GM19395 (cell line): ENCODE measurements at regions not wholly inside any gene's neighbourhood (a gene's known extent, or its start where the extent isn't known, plus 50 kb on each side); places are given as distances from the start of the nearest gene placed in this dataset.

Source experiments
- ATAC-seq: cut with Tn5 transposase; IDR thresholded peaks from one replicate; pipeline ENCODE4 v1.9.1; 2021; ENCODE audit warnings: mild to moderate bottlenecking, moderate library complexity; ENCODE audit not compliant: unreplicated experiment

DNA sequence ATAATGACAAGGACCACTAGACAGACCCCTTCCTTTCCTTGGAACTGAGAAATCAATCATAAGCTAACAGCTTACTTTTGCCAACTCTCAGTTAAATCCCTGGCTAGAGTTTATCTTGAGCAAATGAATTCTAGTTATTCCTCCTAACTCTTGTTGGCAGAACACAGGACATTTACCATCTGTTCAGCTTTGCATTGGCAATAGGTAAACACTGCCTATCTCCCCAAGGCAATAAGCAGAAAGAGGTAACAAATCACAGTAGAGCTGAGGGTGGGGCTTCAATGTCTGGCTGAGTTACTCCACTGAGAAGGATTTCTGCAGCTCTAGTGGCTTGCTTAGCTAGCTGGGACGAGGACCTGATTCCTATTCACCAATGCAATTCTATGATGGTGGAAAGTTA, 503.3 kb upstream of the GRIA1 start:
- no peak for ATAC-seq

DNA sequence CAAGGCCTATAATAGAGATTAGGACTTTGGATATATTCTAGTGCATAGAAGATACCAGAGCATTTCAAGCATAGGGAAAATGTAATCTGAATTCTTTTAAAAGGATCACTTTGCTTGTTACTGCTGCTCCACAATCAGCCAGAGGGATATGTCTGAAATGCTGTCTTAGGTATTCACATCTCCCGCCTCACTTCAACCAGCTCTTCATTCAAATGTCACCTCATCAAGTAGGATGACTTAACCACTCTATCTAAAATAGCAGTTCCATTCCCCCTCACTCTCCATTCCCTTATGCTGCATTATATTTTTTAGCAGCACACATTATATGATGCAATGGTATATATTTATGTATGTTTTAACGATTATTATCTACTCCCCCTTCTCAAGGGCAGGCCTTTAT, 500.3 kb upstream of the GRIA1 start:
- no peak for ATAC-seq

DNA sequence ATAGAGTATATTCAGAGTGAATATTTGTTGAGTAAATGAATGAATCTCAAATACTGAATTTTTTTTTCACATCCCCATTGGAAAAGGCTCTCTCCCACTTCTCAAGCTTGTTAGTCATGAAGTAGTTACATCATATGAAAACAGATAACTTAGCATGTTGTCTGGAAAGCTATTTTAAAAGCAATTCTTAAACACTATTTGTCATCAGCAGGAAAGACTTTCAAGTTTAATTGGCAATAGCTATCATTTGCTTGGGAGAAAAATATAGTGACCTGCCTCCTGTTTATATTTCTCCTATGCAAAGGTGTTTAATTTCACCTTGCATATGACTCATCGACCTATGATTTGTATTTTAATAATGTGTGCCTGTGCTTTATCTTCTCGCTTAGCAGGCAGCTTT, 499.8 kb upstream of the GRIA1 start:
- no peak for ATAC-seq

DNA sequence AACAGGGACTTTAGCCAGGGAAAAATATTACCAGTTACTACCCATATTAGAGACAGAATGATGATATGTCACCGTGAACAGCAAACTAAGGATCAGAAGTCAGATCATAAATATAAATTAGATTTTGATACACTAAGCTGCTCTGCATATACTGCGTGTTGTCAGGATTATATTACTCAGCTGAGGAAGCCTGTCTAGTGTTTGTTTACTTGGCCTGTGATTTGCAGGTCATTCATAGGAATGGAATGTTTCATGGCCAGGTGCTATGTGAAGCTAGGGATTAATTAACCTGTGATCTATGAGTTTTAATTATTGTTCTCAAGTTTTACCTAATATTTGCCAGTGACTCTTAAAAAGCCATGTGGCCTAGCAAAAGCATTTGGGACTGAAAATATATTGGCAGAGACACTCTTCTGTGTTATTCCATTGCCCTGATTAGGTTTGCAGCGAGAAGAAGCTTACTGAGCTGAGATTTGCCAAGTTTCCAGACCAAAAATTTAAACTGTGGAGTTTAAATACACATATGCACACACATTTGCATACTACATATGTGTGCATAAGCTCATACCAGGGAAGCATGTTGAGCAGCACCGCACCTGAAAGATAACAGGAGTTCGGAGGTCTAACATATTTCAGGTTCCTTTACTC, 496.3 kb upstream of the GRIA1 start:
- no peak for ATAC-seq

DNA sequence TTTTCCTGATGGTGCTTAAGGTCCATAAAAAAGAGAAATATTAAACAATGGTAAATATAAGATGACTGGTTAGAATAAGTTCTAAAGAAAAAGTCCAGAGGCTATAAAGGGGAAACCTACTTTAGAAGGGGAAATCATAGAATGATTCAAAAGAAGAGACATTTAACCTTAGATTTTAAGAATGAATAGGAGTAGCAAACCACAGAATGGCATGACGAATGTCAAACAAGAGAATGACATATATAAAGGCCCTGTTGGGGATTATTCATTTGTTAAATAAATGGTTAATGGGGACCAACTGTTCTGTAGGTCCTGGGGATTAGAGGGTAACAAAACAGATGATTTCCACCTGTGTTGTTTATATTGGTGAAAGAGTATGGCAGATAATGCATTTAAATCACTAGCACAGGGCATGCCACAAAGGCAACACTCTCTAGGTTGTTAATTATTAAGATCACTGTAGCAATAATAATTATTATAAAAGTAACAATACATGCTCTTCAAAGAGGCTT, 495.2 kb upstream of the GRIA1 start:
- ATAC-seq, result no peak

DNA sequence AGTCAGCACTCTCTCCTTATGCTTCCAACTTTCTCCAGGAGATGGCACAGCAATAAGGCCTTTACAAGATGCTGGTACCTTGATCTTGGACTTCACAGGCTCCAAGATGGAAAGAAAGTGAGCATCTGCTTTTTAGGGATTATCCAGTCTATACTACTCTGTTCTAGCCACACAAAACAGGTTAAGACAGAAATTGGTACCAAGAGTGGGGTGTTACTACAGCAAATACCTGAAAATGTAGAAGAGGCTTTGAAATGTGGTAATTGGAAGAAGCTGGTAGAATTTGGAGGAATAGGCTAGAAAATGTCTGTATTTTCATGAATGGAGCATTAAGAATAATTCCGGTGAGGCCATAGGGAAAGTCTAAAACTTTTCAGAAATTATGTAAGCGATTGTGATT, 484.8 kb upstream of the GRIA1 start:
- ATAC-seq, result no peak

DNA sequence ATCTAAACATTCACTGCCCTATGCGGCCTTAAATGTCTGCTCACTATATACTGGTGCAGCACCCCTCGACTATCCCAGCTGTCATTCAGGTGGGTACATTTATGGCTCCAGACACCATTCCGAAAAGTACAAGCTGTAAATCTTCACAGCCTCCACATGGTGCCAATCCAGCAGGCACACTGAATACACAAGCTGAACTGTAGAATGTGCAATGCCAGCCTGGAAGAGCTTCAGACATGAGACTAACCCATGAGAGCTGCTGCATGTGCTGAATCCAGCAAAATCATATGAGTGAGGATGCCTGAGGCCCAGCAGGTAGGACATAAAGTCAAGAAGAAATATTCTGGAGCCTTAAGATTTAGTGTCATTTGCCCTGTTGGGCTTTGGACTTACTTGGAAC, 483.8 kb upstream of the GRIA1 start:
- no peak for ATAC-seq

DNA sequence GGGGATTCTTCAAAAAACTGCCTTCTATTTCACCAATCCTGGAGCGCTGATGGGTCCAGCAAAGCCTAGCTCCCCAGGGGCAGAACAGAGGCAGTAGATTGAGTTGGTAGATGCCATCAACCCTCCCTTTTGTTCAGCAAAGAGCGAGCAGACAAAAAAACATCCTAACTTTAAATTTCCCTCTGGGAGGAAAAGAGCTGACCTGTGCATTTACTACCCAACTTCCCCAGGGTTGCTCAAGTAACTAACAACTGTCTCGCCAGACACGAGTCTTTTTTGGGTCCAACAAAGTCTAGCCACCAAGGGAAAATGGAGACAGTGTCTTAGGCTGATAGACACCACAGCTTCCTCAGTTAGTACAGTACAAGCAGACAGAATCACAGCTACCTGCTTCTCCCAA, 476.3 kb upstream of the GRIA1 start:
- no peak for ATAC-seq

DNA sequence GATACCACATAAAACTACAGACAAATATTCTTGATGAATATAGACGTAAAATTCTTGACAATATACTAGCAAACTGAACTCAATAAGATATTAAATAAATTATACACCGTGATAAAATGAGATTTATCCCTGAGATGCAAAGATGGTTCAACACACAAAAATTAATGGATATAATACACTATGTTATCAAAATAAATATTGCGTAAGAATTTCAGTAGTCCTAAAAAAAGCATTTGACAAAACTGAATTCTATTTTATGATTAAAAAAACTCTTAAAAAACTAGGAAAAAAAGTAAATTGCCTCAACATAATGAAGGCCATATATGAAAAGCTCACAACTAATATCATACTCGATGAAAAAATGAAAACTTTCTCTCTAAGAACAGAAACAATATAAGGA, 472.3 kb upstream of the GRIA1 start:
- no peak for ATAC-seq

DNA sequence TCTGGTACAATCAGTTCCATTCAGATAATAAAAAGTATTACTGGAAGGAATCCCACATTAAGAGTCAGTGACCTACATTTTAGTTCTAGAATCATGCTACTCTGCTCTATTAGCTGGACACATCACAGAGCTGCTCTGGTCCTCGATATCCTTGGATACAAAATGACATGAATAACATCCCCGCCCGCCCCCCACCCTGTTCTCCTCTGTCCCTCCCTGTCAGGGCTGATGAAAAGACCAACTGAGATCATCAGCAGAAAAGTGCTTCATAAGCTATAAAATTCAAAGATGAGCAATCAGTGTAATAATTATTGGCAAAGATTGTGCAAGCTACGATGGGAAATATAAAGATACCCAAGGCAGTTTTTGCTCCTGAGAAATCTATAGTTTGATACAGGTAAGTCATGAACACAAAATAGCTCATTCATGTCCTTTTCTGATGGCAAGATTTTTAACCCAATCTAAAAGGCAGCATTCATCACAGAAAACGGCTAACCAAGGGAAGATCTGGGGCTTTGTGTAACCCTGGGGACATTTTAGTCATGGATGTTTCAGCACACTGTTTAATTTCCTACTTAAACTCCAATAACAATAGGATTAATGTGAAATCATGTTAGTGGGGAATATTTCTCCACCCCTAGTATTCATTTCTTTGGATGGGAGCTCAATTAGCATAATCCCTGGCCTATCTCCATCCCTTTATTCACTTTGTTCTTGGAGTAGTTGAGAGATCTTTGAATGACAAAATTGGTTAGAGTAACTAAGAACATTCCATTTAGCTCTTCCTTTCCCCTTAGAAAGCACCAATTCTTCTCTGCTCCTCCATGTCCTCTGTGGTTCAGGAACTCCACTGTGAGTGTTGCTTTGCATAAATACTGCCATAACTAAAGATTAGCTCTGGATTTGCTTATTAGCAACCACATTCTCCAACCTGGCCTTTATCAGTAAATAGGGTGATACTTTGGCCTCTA, 459.4 kb upstream of the GRIA1 start:
- ATAC-seq, result no peak

DNA sequence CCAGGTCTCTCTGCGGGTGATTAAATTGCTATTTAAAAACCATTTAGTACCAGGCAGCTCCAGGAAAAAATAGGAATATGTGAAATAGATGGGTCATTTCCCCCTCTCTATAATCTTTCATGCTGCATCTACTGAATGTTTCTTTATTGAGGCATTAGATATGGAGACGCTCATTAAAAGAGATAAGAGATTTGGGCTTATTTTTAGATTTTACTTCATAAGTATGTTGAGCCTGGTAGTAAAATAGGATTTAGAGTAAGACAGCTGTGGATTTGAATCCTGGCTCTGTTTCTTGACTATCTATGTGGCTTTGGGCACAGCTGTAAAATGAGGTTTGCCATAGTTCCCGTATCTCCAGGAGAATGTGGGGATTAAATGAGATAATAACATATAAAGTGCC, 451.0 kb upstream of the GRIA1 start:
- ATAC-seq, result no peak

DNA sequence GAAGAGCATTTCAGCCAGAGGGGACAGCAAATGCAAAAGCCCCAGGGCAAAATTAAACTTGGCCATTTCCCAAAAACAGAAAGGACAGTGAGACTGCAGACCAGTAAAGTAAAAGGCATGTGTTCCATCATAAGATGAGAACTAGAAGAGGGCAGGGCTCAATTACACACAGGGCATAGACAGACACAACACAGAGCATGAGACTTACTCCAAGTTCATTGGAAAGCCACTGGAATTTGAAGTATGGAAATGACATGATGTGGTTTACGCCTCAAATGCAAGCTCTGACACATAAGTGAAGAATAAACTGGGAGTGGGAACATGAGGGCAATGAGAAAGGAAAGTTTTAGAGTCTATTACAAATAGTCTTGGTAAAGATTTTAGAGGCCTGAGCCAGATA, 446.6 kb upstream of the GRIA1 start:
- no peak for ATAC-seq

DNA sequence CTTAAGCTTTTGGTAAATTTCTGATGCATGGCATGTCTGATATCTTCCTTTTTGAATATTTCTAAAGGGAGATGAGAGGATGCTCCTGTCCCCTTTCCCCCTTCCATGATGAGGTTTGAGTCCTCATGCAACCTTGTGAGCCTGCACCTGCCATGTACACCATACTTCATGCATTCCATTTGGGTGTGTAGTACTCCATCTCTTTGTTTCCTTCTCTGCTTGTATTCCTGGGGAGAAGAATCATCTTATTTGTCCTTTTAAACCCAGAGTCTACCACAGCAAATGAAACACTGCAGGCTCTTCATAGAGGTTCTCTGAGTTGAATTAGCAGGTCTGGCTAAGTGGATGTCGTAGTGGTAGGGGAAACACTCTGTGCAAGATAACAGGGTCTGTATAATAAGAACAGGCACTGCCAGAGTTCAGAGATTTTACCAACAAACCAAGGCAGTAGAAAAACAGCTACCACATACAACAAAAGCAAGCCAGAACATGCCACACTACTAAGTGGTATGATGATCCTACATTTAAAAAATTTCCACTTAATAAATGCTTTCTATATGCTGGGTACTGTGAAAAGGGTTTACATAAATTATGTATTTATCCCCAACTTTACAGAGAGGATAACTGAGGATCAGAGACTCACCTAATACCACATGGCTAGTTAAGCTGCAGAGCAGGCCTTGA, 439.8 kb upstream of the GRIA1 start:
- ATAC-seq, result no peak

DNA sequence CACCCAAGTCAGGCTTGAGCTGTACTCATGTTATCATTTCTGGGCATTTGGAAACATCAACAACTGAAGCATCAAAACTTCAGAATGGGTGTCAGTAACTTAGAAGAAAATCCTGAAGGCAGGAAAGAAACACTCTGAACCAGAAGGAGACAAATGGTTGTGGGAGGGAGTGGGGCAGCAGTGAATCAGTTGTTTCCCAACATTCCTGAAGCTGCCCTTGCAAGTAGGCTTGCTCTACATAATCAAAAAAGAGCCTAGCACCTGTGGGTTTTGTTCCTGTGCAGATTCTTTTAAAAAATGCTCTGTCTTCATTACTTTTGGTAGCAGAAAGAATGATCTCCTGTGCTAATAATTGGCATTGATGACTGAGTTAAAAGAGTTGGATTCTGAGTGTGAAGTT, 424.2 kb upstream of the GRIA1 start:
- no peak for ATAC-seq

DNA sequence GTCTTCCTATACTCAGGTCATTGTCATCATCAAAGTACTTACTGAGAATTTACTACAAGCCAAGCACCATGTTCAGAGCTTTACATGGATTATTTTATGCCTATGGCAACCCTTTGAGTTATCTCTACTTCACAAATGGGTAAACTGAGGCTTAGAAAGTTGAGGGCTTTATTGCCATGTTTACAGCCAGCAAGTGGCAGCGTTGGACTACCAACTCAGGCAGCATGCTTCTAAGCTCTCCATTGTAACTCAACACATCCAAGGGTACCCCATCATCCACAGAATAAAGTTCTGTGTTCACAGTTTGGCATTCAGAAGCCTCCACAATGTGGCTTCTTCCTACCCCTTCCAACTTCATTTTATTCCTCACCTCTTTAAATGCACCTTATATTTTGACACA, 422.6 kb upstream of the GRIA1 start:
- no peak for ATAC-seq

DNA sequence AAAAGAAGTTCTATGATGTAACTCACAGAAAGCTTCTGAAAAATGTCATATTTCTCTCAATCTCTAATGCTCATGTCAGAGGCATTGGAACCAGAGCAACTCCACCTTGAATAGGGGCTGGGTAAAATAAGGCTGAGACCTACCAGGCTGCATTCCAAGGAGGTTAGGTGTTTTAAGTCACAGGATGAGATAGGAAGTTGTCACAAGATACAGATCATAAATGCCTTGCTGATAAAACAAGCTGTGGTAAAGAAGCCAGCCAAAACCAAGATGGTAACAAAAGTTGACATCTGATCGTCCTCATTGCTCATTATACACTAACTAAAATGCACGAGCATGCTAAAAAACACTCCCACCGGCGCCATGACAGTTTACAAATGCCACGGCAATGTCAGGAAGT, 411.1 kb upstream of the GRIA1 start:
- ATAC-seq, result no peak

DNA sequence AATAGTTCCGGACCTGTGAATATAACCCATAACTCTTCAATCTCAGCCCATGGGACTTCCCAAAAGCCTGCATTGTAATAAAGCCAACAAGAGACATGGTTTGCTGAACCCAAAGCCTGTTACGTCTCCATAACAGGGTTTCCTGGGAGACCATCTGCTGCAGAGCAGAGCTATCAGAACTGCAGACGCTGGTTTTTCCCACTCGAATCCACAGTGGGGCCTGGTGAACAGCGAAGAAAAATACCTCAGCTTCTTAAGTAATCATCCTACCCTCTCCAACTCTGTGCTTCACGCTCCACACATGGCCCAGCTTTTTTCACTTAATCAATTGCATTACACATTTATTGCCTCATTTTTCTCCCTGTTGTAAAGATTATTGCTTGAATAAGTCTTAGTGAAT, 409.5 kb upstream of the GRIA1 start:
- ATAC-seq, result no peak

DNA sequence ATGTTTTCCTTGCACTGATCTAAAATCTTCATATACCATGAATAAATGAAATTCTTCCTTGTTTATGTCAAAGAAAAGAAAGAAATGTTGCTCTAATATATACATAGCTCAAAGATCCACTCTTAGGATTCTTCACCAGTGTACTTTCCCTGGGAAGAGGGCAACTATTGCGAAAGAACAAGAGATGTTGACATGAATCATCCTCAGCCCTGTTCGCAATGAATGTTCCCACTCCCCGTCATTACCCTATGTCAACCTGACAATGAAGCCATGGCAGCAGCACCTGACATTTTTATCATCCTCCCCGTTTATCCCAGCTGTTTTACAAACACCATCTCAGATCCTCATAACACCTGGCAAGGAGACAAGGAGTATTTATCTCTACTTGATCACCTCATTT, 409.1 kb upstream of the GRIA1 start:
- no peak for ATAC-seq

DNA sequence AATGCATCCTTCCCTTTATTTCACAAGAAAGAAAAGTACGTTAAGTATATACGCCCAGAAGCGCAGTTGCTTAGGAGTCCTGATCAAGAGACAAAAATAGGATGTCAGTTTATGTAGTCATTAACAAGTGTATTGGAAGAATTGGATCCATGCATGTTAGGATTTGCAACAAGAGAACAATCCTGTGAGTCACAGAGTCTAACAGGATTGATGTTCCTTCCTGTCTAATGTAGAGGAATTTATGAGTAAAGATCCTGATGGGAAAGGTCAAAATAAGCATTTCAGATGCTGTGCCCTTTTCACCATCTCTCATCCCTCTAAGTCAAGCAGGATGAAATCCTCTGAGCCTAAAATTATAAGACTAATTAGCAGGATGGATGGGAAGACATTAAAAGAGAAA, 406.0 kb upstream of the GRIA1 start:
- no peak for ATAC-seq

DNA sequence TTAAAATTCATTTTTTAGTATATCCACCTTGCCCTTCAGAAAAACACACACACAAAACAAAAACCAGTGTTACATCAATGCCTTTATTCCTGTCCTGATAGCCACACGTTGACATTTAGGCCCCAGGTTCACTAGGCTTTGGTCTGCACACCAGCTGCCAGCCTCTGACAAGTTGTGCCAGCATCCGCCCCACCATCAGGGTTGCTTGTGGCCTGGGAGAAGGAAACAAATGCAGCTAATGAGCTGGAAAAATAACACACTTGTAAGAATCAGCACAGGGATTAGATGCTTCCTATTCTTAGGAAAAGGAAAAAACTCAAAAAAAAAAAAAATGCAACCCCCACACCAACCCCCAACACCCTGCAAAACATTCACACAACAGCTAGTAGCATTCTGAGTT, 404.0 kb upstream of the GRIA1 start:
- ATAC-seq, result no peak

DNA sequence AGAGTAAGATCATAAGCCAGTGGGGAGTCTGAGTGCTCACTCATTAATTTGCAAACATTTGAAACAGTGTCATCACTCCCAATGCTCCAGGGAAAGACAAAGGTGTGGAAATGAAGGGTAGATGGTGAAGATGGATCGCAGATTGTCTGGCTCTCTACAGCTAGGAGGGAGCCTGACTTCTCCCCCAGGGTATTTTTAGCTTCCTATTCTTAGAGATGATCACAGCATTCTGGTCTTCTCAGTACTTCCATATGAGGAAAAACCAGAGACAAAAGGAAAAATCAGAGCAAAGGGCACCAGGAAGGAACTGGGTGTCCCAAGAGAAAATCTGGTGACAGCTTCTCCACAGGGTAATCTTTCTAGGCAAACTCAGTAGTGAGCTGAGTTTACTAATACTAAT, 401.9 kb upstream of the GRIA1 start:
- ATAC-seq, result no peak

DNA sequence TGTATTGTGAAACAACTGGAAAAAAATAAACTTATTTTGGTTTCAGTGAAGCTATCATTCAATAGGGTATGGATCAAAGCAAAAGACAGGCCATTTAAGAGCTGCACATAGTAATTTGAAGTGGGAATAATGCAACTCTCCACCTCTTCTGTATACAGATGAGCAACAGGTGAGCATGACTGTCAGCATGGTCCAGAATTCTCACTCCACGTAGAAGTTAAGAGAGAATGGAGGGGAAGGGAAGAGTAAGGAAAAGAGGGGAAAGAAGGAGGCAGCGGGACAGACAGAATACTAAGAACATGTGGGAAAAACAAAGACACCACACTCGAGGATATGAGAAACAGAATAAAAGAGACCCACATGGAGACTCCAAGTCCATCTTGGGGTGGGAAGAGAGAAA, 396.1 kb upstream of the GRIA1 start:
- no peak for ATAC-seq
